GM23248 (cell line): ENCODE measurements at regions not wholly inside any gene's neighbourhood (a gene's known extent, or its start where the extent isn't known, plus 50 kb on each side); places are given as distances from the start of the nearest gene placed in this dataset.

ENCODE experiments used
- DNase-seq: peaks from one replicate; pipeline ENCODE4 v3.0.0-alpha.2; 2015
- H2AFZ ChIP-seq: fragments of 200-600 bp; sonication (generic); 2 replicates; pipeline ENCODE4 v1.6.1; 2016; ENCODE audit warnings: antibody characterized with exemption
- H3F3A ChIP-seq: fragments of 200-600 bp; sonication (generic); 2 replicates; pipeline ENCODE4 v1.6.1; 2016; ENCODE audit warnings: mild to moderate bottlenecking, antibody characterized with exemption, mixed run types; ENCODE audit not compliant: insufficient read depth
- H3K27ac ChIP-seq: fragments of 200-600 bp; sonication (generic); 2 replicates; pipeline ENCODE4 v1.5.1; 2016; ENCODE audit warnings: mild to moderate bottlenecking
- H3K27me3 ChIP-seq: fragments of 200-600 bp; sonication (generic); replicated peaks from 2 replicates; pipeline ENCODE4 v1.6.1; 2016; ENCODE audit warnings: mild to moderate bottlenecking; ENCODE audit not compliant: insufficient read depth
- H3K36me3 ChIP-seq: fragments of 200-600 bp; sonication (generic); 2 replicates; pipeline ENCODE4 v1.6.1; 2016; ENCODE audit warnings: low read depth, mild to moderate bottlenecking
- H3K4me1 ChIP-seq: fragments of 200-600 bp; sonication (generic); 2 replicates; pipeline ENCODE4 v1.6.1; 2016; ENCODE audit warnings: mild to moderate bottlenecking; ENCODE audit not compliant: insufficient read depth
- H3K4me2 ChIP-seq: fragments of 200-600 bp; sonication (generic); one replicate; pipeline ENCODE4 v1.6.1; 2016; ENCODE audit warnings: mild to moderate bottlenecking; ENCODE audit not compliant: unreplicated experiment
- H3K4me3 ChIP-seq: fragments of 200-600 bp; sonication (generic); 2 replicates; pipeline ENCODE4 v1.5.1; 2016; ENCODE audit warnings: mild to moderate bottlenecking
- H3K79me2 ChIP-seq: fragments of 200-600 bp; sonication (generic); 2 replicates; pipeline ENCODE4 v1.6.1; 2016; ENCODE audit warnings: mild to moderate bottlenecking; ENCODE audit not compliant: insufficient read depth
- H3K9ac ChIP-seq: fragments of 200-600 bp; sonication (generic); 2 replicates; pipeline ENCODE4 v1.6.1; 2016; ENCODE audit warnings: mild to moderate bottlenecking
- H3K9me2 ChIP-seq: fragments of 200-600 bp; sonication (generic); 2 replicates; pipeline ENCODE4 v1.6.1; 2016; ENCODE audit warnings: mixed run types, mild to moderate bottlenecking, moderate library complexity; ENCODE audit not compliant: insufficient read depth
- H3K9me3 ChIP-seq: fragments of 200-600 bp; sonication (generic); one replicate; pipeline ENCODE4 v1.6.1; 2017; ENCODE audit warnings: low read depth
- H4K20me1 ChIP-seq: fragments of 200-600 bp; sonication (generic); 2 replicates; pipeline ENCODE4 v1.6.0; 2016; ENCODE audit not compliant: insufficient read depth
- EZH2 ChIP-seq: fragments of 200-600 bp; sonication (generic); IDR thresholded peaks from 2 replicates; pipeline ENCODE4 v1.6.1; 2018; ENCODE audit warnings: antibody characterized with exemption, mild to moderate bottlenecking; ENCODE audit not compliant: insufficient read depth, poor library complexity, severe bottlenecking
- EZH2phosphoT487 ChIP-seq: fragments of 200-600 bp; sonication (generic); IDR thresholded peaks from 2 replicates; pipeline ENCODE4 v1.6.1; 2018; ENCODE audit warnings: antibody characterized with exemption, moderate library complexity, mild to moderate bottlenecking, low read depth; ENCODE audit not compliant: insufficient read depth
- WGBS, 2 experiments: methylation state at CpG; one replicate each; pipeline ENCODE4 v1.1.6; 2015 to 2017; ENCODE audit warnings: low lambda C conversion rate in 2 of 2, low coverage in 1 of 2; ENCODE audit errors: missing lambda C conversion rate in 2 of 2; 5-methylcytosine and 5-hydroxymethylcytosine counted together
- in situ Hi-C: fragments of 300-500 bp; cut with MboI; formaldehyde crosslinking; loops from 2 replicates; pipeline ENCODE4 v1.15.0; 2020

GRCh38 chr16:73384506-73385089, 336.7 kb upstream of the ZFHX3 start:
- no peaks in the 10 kb centered on the region for H3F3A ChIP-seq
- TF ChIP-seq EZH2 (no peak), EZH2phosphoT487 (no peak)
- H3K27ac ChIP-seq: no peak overlapping the region
- no peak overlapping the region for H2AFZ ChIP-seq
- H3K36me3 ChIP-seq: no peaks in the 10 kb centered on the region
- H3K9me2 ChIP-seq: no peaks in the 10 kb centered on the region
- no peaks in the 10 kb centered on the region for H3K4me1 ChIP-seq
- in situ Hi-C loops: no loop called here
- no peaks in the 10 kb centered on the region for H3K79me2 ChIP-seq
- no peak overlapping the region for H3K4me2 ChIP-seq
- no peaks in the 10 kb centered on the region for H3K9me3 ChIP-seq
- H4K20me1 ChIP-seq: no peaks in the 10 kb centered on the region
- no peak for DNase-seq
- H3K27me3 ChIP-seq: peaks cover 4% of the 10 kb centered on the region; the same call in 1 of the 2 replicates
- WGBS, 2 experiments: 47 to 51% methylated on average over 5 of the region's 5 CpGs
- no peak overlapping the region for H3K4me3 ChIP-seq
- H3K9ac ChIP-seq: no peak overlapping the region

GRCh38 chr16:73383988-73384365, 336.0 kb upstream of the ZFHX3 start:
- Histone ChIP-seq H3K4me2 (no peak overlapping the region), H3F3A (no peaks in the 10 kb centered on the region), H3K9me2 (no peaks in the 10 kb centered on the region), H2AFZ (no peak overlapping the region), H4K20me1 (no peaks in the 10 kb centered on the region), H3K27me3 (peaks cover 4% of the 10 kb centered on the region; the same call in 1 of the 2 replicates), H3K27ac (no peak overlapping the region), H3K36me3 (no peaks in the 10 kb centered on the region), H3K9me3 (no peaks in the 10 kb centered on the region), H3K9ac (no peak overlapping the region), H3K79me2 (no peaks in the 10 kb centered on the region), H3K4me1 (no peaks in the 10 kb centered on the region), H3K4me3 (no peak overlapping the region)
- TF ChIP-seq EZH2phosphoT487 (no peak), EZH2 (no peak)
- DNase-seq: no peak
- in situ Hi-C loops: no loop called here
- 5 to 20% methylated on average over 3 of the region's 3 CpGs for WGBS, 2 experiments

DNA sequence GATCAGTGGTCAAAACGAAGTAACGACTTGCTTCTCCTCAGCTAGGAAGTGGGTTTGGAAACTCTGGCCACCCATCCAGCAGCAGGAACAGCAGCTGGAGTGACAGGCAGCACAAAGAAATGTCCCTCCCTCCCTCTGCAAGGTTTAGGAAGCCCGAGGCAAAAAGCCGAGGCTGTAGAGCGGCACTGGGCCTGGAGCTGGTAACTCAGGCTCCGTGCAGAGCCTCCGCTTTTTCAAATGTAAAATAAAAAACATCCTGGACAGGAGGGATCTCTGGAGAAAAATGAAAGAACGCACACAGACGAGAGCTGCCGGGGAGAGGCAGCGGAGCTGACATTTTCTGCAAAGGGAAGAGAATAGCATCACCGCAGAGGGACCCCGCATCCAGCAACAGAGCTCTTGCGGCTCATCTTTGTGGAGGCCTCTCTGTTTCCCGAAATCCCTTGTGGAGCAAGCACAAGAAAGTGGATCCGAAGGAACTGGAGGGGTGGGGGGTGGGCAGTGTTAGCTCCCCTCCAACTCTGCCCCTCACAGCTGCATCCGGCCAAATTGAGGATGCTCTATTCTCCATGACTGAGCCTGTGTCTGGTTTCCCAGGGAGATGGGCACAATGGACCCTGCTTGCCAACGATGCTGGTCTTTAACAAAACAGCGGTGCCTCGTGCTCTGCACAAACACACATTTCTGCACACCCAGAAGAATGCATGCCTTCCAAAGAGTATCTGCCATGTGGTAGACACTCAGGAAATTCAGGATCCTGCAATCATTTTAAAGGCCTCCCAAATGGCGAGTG, 335.5 kb upstream of the ZFHX3 start:
- Histone ChIP-seq H3K79me2 (no peaks in the 10 kb centered on the region), H3K36me3 (no peaks in the 10 kb centered on the region), H3K4me1 (no peaks in the 10 kb centered on the region), H2AFZ (peak overlapping the region; percentile 56; the same call in 1 of the 2 replicates), H3K4me3 (no peak overlapping the region), H4K20me1 (no peaks in the 10 kb centered on the region), H3F3A (no peaks in the 10 kb centered on the region), H3K27ac (no peak overlapping the region), H3K9me2 (no peaks in the 10 kb centered on the region), H3K9ac (no peak overlapping the region), H3K27me3 (peaks cover 4% of the 10 kb centered on the region; the same call in 1 of the 2 replicates), H3K4me2 (no peak overlapping the region), H3K9me3 (no peaks in the 10 kb centered on the region)
- 19% methylated on average over 20 to 21 of the region's 21 CpGs for WGBS, 2 experiments
- in situ Hi-C loops: no loop called here
- DNase-seq: no peak
- TF ChIP-seq EZH2phosphoT487 (no peak), EZH2 (no peak)

GRCh38 chr16:73378471-73378870, 330.5 kb upstream of the ZFHX3 start:
- H3K4me1 ChIP-seq: no peaks in the 10 kb centered on the region
- no peaks in the 10 kb centered on the region for H3F3A ChIP-seq
- H3K36me3 ChIP-seq: no peaks in the 10 kb centered on the region
- H4K20me1 ChIP-seq: no peaks in the 10 kb centered on the region
- H3K27ac ChIP-seq: no peak overlapping the region
- no peaks in the 10 kb centered on the region for H3K9me2 ChIP-seq
- no peak overlapping the region for H3K9ac ChIP-seq
- no peak overlapping the region for H2AFZ ChIP-seq
- 21 to 27% methylated on average over 4 of the region's 4 CpGs for WGBS, 2 experiments
- H3K79me2 ChIP-seq: no peaks in the 10 kb centered on the region
- no peak overlapping the region for H3K4me3 ChIP-seq
- no peak for TF ChIP-seq EZH2
- TF ChIP-seq EZH2phosphoT487: no peak
- in situ Hi-C loops: no loop called here
- no peak for DNase-seq
- H3K27me3 ChIP-seq: peaks cover 4% of the 10 kb centered on the region; the same call in 1 of the 2 replicates
- H3K9me3 ChIP-seq: no peaks in the 10 kb centered on the region
- H3K4me2 ChIP-seq: no peak overlapping the region
